Neural progenitor cell (in vitro differentiated cells): ENCODE measurements at regions not wholly inside any gene's neighbourhood (a gene's known extent, or its start where the extent isn't known, plus 50 kb on each side); places are given as distances from the start of the nearest gene placed in this dataset.

Experiments used
- DNase-seq: peaks from one replicate; pipeline ENCODE4 v3.0.0-alpha.2; 2016; ENCODE audit warnings: low spot score
- H2AFZ ChIP-seq: fragments of 200-600 bp; sonication (generic); replicated peaks from 2 replicates; pipeline ENCODE4 v1.6.1; 2016; ENCODE audit warnings: antibody characterized with exemption
- H3F3A ChIP-seq: fragments of 200-600 bp; sonication (generic); 2 replicates; pipeline ENCODE4 v1.6.1; 2016; ENCODE audit warnings: antibody characterized with exemption, low read depth
- H3K27ac ChIP-seq: fragments of 200-600 bp; sonication (generic); 2 replicates; pipeline ENCODE4 v1.5.1; 2016; ENCODE audit warnings: mild to moderate bottlenecking
- H3K27me3 ChIP-seq: fragments of 200-600 bp; sonication (generic); 2 replicates; pipeline ENCODE4 v1.6.1; 2016; ENCODE audit warnings: mild to moderate bottlenecking, moderate library complexity
- H3K36me3 ChIP-seq: fragments of 200-600 bp; sonication (generic); 2 replicates; pipeline ENCODE4 v1.5.1; 2016
- H3K4me1 ChIP-seq: fragments of 200-600 bp; sonication (generic); 2 replicates; pipeline ENCODE4 v1.6.1; 2016; ENCODE audit warnings: mixed run types
- H3K4me2 ChIP-seq: fragments of 200-600 bp; sonication (generic); 2 replicates; pipeline ENCODE4 v1.6.1; 2016
- H3K4me3 ChIP-seq: fragments of 200-600 bp; sonication (generic); 2 replicates; pipeline ENCODE4 v1.5.1; 2016
- H3K79me2 ChIP-seq: fragments of 200-600 bp; sonication (generic); 2 replicates; pipeline ENCODE4 v1.6.1; 2016; ENCODE audit warnings: low read depth
- H3K9ac ChIP-seq: fragments of 200-600 bp; sonication (generic); 2 replicates; pipeline ENCODE4 v1.6.1; 2016
- H3K9me3 ChIP-seq: fragments of 200-600 bp; sonication (generic); 2 replicates; pipeline ENCODE4 v1.5.1; 2016; ENCODE audit warnings: low read depth
- H4K20me1 ChIP-seq: fragments of 200-600 bp; sonication (generic); 2 replicates; pipeline ENCODE4 v1.6.1; 2016; ENCODE audit warnings: low read depth
- H3K27ac Mint-ChIP-seq: 3 replicates; pipeline ENCODE4 v1.8.0; 2021; ENCODE audit warnings: mixed read lengths
- H3K27me3 Mint-ChIP-seq: 2 replicates; pipeline ENCODE4 v1.8.0; 2022; ENCODE audit warnings: low read depth, mild to moderate bottlenecking, inconsistent platforms, moderate library complexity, mixed read lengths; ENCODE audit not compliant: insufficient read depth
- H3K36me3 Mint-ChIP-seq: 3 replicates; pipeline ENCODE4 v1.8.0; 2021; ENCODE audit warnings: mixed read lengths
- H3K4me1 Mint-ChIP-seq: 3 replicates; pipeline ENCODE4 v1.8.0; 2021; ENCODE audit warnings: mixed read lengths
- H3K4me3 Mint-ChIP-seq: 3 replicates; pipeline ENCODE4 v1.8.0; 2021; ENCODE audit warnings: mild to moderate bottlenecking, moderate library complexity, mixed read lengths
- H3K9me3 Mint-ChIP-seq: 3 replicates; pipeline ENCODE4 v1.8.0; 2020; ENCODE audit warnings: mixed read lengths
- EZH2 ChIP-seq: fragments of 200-600 bp; sonication (generic); IDR thresholded peaks from 2 replicates; pipeline ENCODE4 v1.6.1; 2017; ENCODE audit warnings: antibody characterized with exemption, mild to moderate bottlenecking, moderate library complexity
- EZH2phosphoT487 ChIP-seq: fragments of 200-600 bp; sonication (generic); IDR thresholded peaks from 2 replicates; pipeline ENCODE4 v1.6.1; 2017; ENCODE audit warnings: antibody characterized with exemption
- TF ChIP-seq, protein P1 (sequence below): fragments of 200-600 bp; sonication (generic); IDR thresholded peaks from 2 replicates; pipeline ENCODE4 v1.5.1; 2017; ENCODE audit warnings: antibody characterized with exemption, mild to moderate bottlenecking

DNA sequence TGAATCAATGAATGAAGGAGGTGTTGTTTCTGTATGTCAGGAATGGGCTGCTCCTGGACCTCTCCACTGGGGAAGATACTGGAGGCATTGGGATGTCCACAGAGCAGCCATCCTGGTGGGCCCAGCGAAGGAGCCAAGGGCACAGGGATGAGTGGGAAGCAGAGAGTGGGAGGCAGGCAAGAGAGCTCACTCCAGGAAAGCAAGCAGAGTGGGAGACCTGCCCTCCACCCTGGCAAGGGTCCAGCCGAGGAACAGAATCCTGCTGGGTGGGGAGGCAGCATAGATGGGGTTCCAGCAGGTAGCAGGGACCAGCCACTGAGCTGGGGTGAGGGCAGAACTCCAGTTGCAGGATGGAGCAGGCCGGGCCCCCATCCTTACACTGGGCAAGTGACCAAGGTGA, 71.9 kb upstream of the AMZ2 start:
- Histone ChIP-seq H3K9me3 (no peaks in the 10 kb centered on the region), H2AFZ (no peak overlapping the region), H3K4me3 (no peak overlapping the region), H3K9ac (no peak overlapping the region), H3K4me1 (no peaks in the 10 kb centered on the region), H3K27me3 (no peaks in the 10 kb centered on the region), H3K27ac (no peak overlapping the region), H3K36me3 (no peaks in the 10 kb centered on the region), H3K79me2 (no peaks in the 10 kb centered on the region), H4K20me1 (no peaks in the 10 kb centered on the region), H3F3A (no peaks in the 10 kb centered on the region), H3K4me2 (no peak overlapping the region)
- Mint-ChIP-seq H3K4me3 (peak overlapping the region; percentile 6), H3K4me1 (no peaks in the 10 kb centered on the region), H3K36me3 (peaks cover 2% of the 10 kb centered on the region), H3K27ac (no peak overlapping the region), H3K9me3 (no peaks in the 10 kb centered on the region), H3K27me3 (peaks cover 3% of the 10 kb centered on the region)
- DNase-seq: no peak
- TF ChIP-seq, protein P1, sequence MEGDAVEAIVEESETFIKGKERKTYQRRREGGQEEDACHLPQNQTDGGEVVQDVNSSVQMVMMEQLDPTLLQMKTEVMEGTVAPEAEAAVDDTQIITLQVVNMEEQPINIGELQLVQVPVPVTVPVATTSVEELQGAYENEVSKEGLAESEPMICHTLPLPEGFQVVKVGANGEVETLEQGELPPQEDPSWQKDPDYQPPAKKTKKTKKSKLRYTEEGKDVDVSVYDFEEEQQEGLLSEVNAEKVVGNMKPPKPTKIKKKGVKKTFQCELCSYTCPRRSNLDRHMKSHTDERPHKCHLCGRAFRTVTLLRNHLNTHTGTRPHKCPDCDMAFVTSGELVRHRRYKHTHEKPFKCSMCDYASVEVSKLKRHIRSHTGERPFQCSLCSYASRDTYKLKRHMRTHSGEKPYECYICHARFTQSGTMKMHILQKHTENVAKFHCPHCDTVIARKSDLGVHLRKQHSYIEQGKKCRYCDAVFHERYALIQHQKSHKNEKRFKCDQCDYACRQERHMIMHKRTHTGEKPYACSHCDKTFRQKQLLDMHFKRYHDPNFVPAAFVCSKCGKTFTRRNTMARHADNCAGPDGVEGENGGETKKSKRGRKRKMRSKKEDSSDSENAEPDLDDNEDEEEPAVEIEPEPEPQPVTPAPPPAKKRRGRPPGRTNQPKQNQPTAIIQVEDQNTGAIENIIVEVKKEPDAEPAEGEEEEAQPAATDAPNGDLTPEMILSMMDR: no peak
- no peak for TF ChIP-seq EZH2
- TF ChIP-seq EZH2phosphoT487: no peak

DNA sequence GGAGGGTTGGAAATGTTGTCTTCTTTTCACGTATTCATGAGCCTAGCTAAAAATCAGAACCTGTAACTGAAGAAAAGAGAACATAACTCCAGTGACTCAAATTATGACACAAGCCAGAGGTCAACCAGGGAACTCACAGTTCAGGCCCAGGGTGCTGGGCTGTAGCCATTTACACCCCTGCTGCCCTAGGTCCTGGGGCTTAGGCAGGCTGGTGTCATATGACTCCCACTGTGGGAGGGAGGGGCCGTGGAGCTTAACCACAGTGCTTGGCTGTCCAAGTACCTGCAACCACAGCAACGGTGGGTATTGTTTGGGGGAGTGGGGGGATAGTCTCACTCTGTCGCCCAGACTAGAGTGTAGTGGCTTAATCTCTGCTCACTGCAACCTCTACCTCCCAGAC, 71.1 kb upstream of the AMZ2 start:
- peak; percentile 19 for DNase-seq
- H3F3A ChIP-seq: no peaks in the 10 kb centered on the region
- TF ChIP-seq EZH2phosphoT487 (no peak), EZH2 (no peak)
- TF ChIP-seq, protein P1: no peak
- no peak overlapping the region for H3K27ac ChIP-seq
- no peak overlapping the region for H3K4me2 ChIP-seq
- Mint-ChIP-seq H3K36me3 (peaks cover 2% of the 10 kb centered on the region), H3K4me1 (no peaks in the 10 kb centered on the region), H3K4me3 (no peak overlapping the region), H3K27me3 (peaks cover 3% of the 10 kb centered on the region), H3K9me3 (no peaks in the 10 kb centered on the region), H3K27ac (no peak overlapping the region)
- no peaks in the 10 kb centered on the region for H4K20me1 ChIP-seq
- H3K4me3 ChIP-seq: no peak overlapping the region
- H3K9ac ChIP-seq: no peak overlapping the region
- H3K36me3 ChIP-seq: no peaks in the 10 kb centered on the region
- no peaks in the 10 kb centered on the region for H3K4me1 ChIP-seq
- H3K27me3 ChIP-seq: no peaks in the 10 kb centered on the region
- no peaks in the 10 kb centered on the region for H3K9me3 ChIP-seq
- H2AFZ ChIP-seq: no peak overlapping the region
- no peaks in the 10 kb centered on the region for H3K79me2 ChIP-seq

DNA sequence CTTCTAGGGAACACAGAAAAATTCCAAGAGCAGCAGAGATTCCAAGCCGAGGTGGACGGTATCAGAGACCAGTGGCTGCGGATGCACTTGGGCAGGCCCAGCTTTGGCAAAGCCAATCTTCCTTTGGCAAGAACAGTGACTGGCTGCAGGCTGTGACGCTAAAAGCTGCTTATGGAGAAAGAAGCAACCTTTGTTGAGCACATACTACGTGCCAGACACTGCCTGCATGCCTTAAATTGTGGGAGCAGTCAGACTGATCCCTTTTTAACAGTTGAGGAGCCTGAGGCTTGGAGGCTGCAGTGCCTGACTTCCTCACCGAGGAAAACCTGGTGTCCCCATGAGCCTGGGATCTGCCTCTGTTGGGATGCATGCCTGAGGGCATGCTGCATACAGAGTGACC, 69.0 kb upstream of the AMZ2 start:
- Histone ChIP-seq H4K20me1 (no peaks in the 10 kb centered on the region), H3K4me3 (no peak overlapping the region), H3K79me2 (no peaks in the 10 kb centered on the region), H3K4me1 (peaks cover 2% of the 10 kb centered on the region), H3K9me3 (no peaks in the 10 kb centered on the region), H3K36me3 (no peaks in the 10 kb centered on the region), H3K27me3 (no peaks in the 10 kb centered on the region), H2AFZ (no peak overlapping the region), H3F3A (peaks cover 3% of the 10 kb centered on the region), H3K9ac (no peak overlapping the region), H3K27ac (no peak overlapping the region), H3K4me2 (no peak overlapping the region)
- H3K9me3 Mint-ChIP-seq: no peaks in the 10 kb centered on the region
- peaks cover 2% of the 10 kb centered on the region for H3K36me3 Mint-ChIP-seq
- DNase-seq: no peak
- no peak overlapping the region for H3K4me3 Mint-ChIP-seq
- H3K4me1 Mint-ChIP-seq: peaks cover 2% of the 10 kb centered on the region
- H3K27me3 Mint-ChIP-seq: peaks cover 3% of the 10 kb centered on the region
- TF ChIP-seq EZH2: no peak
- TF ChIP-seq, protein P1: no peak
- TF ChIP-seq EZH2phosphoT487: no peak
- no peak overlapping the region for H3K27ac Mint-ChIP-seq
